T-helper 2 cell treated with Interferon-gamma antibody and Interleukin-4, amounts not matched to agents 100 ng/mL and 5 ng/mL, for 36 hours (primary cell): ENCODE measurements at regions not wholly inside any gene's neighbourhood (a gene's known extent, or its start where the extent isn't known, plus 50 kb on each side); places are given as distances from the start of the nearest gene placed in this dataset.

Experiments used
- intact Hi-C: fragments of 100-400 bp; cut with micrococcal nuclease; formaldehyde crosslinking; loops from one replicate; pipeline ENCODE4 v1.15.1; 2023

DNA sequence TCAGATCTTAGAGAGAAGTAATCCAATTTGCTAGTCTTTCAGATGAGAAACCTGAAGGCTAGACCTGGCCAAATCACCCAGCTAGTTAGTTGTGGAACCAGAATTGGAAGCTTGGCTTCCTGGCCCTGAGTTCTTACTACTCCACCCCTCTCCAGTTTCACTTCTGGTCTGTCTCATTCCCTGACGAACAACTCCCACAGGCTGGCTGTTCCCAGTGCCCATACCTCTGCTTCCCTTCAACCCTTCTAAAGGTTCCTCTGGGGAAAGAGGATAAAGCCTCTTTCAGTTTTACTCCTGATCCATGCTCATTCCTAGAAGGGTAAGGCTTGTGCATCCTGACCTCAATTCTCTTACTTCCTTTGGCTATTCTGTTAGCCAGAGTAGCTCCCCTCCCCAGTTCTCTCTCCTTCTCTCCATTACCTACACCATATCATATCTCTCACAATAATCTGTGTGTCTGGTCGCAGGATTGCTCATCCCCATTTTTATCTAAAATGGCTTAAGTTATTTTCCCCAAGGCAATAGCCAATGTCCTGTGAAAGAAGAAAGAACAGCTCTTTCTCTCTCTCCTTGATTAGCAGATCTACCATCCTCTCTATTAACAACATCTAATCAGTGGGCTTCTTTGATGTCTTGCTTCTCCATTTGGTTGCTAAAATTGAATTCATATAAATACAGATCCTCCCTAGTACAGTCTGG lies 155.0 kb upstream of the MAOA start:
- intact Hi-C loops = no loop called here

GRCh38 chrX:43504394-43504793 lies 151.7 kb upstream of the MAOA start:
- intact Hi-C loops = no loop called here

DNA sequence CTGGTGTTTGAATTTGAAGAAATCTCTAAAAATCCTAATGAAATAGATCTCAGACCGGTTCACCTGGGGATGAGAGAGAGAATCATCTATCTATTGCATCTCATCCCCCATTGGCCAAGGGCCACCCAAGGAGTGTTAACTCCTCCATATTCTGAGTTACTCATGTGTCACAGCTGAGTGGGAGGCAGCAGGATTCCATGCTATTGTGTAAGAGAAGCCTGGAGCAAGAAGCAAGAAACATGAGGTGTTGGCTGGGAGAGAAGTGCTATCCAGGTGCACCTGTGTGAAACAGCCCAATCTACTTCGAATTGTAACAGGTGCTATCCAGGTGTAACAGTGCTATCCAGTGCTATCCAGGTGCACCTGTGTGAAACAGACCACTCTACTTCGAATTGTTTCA lies 150.3 kb upstream of the MAOA start:
- intact Hi-C loops = no loop called here

DNA sequence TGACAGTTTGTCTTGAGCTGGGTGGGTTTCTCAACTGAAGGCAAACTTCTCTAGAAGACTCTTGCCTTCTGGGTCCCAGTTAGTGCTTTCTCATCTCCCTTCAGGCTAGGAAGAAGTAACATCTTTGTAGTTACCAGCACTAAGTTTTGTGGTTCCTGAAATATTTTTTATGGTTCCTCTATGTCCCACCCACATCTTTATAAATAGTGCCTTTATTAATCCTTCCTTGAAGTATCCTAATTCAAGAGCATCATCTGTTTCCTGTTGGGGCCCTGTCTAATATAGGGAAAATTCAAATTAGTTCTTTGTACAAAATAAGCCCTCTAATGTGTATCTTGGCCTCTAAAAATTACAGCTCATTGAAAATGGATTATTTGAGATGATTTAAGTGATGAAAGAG lies 147.4 kb upstream of the MAOA start:
- intact Hi-C loops = no loop called here

- intact Hi-C loops = no loop called here
Measured at GRCh38 chrX:43510209-43510608, 145.9 kb upstream of the MAOA start.

GRCh38 chrX:43513085-43513484 lies 143.0 kb upstream of the MAOA start:
- intact Hi-C loops = no loop called here

GRCh38 chrX:43514820-43515219 lies 141.3 kb upstream of the MAOA start:
- intact Hi-C loops = no loop called here

- intact Hi-C loops = no loop called here
Measured at GRCh38 chrX:43522582-43522981, 133.5 kb upstream of the MAOA start.

DNA sequence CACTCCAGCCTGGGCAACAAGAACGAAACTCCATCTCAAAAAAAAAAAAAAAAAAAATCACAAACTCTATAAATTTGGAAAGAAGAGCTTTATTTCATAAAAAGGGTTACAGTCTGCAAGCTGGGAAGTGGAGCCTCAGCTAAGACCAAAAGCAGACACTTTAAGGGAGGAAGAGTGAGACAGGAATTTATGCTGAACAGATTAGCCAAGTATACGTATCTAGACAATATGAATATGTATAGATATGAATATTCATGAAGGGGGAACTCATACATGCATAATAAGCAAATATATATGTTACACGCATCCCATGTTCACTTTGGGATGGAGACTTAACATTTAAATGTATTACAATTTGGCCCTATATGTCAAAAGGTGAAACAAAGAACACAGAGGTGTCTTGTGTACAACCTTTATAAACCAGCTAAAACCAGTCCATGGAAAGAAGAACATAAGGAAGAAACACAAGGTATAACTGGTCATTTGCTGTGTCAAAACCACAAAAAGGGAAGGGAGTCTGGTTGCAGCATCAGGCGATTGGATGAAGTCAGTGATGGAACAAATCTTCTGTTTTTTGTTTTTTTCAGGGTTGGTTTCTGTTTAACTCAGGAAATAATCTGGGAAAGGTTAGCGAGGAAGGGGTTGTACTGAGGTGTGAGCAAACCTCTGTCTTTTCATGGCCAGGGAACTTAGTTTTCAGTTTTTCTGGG lies 130.0 kb upstream of the MAOA start:
- intact Hi-C loops = no loop called here

DNA sequence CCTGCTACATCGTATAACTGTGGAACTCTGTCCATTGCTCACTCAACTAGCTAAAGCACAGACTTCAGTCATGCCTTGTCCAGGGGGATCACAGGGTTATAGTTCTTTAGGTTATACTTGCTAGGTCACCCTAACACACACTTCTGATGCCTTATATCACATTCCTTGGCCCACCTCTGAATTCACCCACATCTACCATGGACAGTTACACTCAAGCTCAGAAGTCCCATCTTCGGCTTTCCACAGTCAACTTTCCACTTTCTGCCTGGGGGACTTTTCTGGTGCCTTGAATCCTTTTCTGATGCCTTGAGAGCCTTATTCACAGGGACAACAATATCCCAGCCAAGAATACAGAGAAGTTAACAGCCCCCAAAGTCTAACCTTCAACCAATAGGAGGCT lies 129.2 kb upstream of the MAOA start:
- intact Hi-C loops = no loop called here

DNA sequence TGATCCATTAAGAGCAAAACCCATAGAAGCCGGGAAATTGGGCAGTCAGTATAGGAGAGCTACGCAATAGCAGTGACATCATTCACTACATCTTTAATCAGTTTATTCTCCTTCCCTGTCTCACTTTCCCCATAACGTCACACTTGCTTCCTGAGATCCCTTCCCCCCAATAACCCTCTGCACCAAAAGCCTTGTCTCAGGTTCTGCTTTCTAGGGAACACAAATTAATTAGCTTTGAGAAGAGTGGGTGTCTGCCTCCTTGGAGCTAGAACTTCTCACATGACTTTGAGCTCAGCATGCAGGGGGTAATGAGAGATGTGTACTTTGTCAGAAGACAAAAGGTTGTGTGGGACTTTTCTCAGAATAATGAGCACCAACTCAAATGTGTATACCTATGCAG lies 128.3 kb upstream of the MAOA start:
- intact Hi-C loops = no loop called here

DNA sequence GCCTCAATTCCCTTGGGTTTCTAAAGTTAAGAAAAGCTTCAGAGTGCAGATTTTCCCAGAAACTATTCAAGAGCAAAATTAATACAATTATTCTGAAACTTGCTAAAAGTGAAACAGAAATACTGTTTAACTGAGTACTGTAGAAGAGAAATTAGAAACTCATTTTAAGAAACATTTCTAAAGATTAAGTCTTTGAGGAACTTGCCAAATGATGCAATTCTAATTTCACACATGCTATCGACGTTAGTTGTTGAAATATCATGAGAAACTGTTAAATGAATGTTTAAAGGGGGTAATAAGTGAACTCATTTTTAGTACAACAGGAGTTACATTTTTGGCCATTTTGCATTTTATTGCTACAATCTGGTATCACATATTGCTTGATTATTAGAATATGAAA lies 125.3 kb upstream of the MAOA start:
- intact Hi-C loops = no loop called here

GRCh38 chrX:43540318-43540717 lies 115.8 kb upstream of the MAOA start:
- intact Hi-C loops = no loop called here

- intact Hi-C loops = no loop called here
Measured at GRCh38 chrX:43551590-43551989, 104.5 kb upstream of the MAOA start.

DNA sequence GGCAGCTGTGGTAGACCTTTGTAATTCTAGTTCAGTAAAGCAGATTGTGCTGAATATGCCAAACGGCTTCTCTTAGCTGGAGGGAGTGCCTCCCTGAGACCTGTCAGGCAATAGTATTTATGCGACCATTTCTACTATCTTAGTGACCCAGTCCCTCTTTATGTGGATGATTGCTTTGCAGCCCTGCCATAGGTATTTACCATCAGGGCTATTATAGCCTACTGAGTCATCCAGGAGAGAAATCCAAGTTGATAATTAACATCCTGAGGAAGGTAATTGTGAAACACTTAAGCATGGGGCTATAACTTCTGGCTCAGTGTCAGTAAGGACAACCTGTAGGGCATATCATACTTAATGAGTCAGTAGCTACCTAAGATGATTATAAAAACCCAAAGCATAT lies 103.9 kb upstream of the MAOA start:
- intact Hi-C loops = no loop called here

- intact Hi-C loops = no loop called here
Measured at GRCh38 chrX:43552703-43553102, 103.4 kb upstream of the MAOA start.

DNA sequence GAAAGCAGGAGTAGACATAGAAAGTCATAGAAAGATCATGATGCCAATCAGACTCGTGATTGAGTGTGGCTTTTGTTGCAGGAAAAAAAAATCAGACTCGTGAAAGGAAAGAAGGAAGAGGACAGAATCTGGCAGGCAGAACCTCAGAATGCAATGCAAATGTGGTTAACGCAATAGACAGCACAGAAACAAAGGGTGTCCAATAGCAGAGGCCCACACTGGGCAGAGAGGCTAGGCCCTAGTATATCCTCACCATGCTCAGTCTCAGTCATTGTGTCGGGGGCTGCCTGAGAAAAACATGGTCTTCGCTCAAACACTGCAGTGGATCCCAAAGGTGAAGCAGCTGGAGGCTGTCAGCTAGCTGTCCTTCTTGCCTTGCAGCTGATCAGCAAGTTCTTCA lies 102.8 kb upstream of the MAOA start:
- intact Hi-C loops = no loop called here

DNA sequence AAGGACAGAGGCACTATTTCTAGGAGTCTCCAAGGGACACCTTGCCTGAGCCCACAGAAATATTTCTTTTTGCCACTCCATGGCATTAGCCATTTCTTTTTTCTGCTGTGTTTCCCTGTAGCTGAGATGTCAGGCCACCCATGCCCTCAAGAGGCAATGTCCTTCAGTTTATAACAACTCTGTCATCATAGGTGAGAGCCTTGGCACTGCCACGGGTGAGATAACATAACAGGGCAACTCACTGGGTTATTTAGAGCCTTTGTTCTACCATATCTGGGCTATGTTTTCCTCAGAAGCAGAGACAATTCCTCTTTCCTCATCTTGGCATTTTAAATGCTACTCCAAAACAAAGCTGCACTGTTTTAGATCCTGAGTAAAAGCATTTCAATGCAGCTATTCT lies 99.9 kb upstream of the MAOA start:
- intact Hi-C loops = loop anchor here (5.0 kb wide), 1 partner anchor 1774 kb away; no protein-coding TSS in a partner anchor

- intact Hi-C loops = loop anchor here (1.0 to 5.0 kb wide), 2 partner anchors 208 to 1775 kb away; no protein-coding TSS in a partner anchor
Measured at GRCh38 chrX:43557792-43558191, 98.3 kb upstream of the MAOA start.

DNA sequence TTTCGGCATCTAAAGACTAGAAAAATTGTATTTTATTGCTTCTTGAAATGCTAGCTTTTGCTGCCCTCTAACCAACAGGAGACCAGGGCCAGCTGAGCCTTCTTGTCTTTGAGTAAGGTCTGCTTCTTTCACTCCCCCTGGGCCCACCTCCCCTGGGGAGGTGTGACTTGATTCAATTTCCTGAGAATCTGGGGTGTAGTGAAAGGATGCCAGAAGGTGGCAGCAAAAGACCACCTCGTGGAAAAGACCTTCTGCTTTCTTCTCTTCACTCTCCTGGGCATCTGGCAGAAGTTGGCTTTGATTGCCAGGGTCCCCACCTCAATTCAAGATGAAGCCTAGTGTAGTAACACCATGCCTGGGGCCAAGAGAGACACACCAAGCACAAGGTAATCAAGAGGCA lies 96.5 kb upstream of the MAOA start:
- intact Hi-C loops = loop anchor here (1.0 to 5.0 kb wide), 2 partner anchors 191 to 1777 kb away; no protein-coding TSS in a partner anchor

- intact Hi-C loops = no loop called here
Measured at GRCh38 chrX:43560247-43560946, 95.7 kb upstream of the MAOA start.

GRCh38 chrX:43562372-43562771 lies 93.7 kb upstream of the MAOA start:
- intact Hi-C loops = no loop called here
